HG02852 (cell line): ENCODE measurements at regions not wholly inside any gene's neighbourhood (a gene's known extent, or its start where the extent isn't known, plus 50 kb on each side); places are given as distances from the start of the nearest gene placed in this dataset.
"Not testable (repeated sequence)": the region's sequence is repeated elsewhere in the genome, so short reads cannot be mapped to it uniquely, and the experiment has no call there.

Source experiments
- ATAC-seq: cut with Tn5 transposase; IDR thresholded peaks from one replicate; pipeline ENCODE4 v1.9.1; 2021; ENCODE audit warnings: mild to moderate bottlenecking, moderate library complexity; ENCODE audit not compliant: unreplicated experiment

DNA sequence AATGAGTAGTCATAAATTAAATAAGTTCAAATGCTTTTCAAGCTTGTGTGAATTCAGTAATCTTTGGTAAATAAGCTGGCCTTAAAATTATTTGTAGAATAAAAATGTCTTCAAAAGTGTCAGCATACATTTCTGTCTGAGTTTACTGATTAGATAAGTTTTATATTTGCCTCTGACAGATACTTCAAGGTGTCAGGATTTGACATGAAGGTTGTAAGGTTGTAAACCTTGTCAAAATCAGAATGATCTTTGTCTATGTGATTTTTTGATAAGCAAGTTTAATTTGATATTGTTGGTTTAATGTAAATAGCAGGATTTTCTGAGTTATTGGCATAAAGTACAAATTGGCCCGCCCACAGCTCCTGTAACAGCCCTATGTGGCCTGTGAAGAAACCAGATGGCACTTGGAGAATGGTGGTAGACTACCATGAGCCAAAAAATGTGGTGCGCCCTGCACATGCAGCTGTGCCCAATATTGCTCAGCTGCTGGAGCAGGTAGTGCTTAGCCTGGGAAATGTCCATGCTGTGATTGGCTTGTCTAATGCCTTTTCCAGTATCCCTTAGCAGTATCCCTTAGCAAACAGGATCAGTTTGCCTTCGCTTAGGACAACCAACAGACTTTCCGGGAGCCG, 188.0 kb upstream of the SPHKAP start:
- ATAC-seq, result no peak

DNA sequence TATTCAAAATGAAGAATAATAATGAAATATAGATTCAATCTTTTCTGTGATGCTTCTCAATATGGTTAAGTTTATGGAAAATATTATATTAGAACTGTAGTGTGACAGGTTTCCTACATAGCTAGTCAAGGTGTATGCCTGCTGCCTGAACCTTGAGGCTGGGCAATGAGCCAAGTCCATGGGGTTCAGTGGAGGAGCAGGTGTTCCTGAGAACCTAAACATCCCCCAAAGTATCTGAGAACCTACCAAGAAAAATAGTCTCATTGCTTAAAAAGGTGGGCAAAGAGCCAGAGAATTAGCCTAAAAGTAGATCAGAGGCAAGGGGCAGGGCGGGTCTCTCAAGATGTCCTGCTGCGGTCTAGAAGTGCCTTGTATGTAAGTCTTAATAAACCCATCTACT, 185.9 kb upstream of the SPHKAP start:
- no peak for ATAC-seq

DNA sequence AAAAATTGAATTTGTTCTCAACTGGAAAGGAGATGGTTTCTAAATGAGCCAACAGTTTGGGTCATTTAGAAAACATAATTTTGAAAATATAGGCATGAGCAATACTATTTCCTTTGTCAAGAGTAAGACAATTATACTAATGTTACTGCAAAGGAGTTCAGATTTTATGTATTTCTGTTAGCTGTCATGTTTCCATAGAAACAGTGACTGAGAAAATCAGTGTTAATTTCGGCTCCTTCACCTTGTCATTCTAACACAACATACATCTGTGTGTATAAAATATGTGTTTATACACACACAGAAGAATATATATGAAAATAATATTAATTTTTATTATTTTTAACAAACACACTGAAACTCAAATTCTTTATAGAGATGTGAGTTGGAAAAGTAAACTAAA, 178.0 kb upstream of the SPHKAP start:
- no peak for ATAC-seq

DNA sequence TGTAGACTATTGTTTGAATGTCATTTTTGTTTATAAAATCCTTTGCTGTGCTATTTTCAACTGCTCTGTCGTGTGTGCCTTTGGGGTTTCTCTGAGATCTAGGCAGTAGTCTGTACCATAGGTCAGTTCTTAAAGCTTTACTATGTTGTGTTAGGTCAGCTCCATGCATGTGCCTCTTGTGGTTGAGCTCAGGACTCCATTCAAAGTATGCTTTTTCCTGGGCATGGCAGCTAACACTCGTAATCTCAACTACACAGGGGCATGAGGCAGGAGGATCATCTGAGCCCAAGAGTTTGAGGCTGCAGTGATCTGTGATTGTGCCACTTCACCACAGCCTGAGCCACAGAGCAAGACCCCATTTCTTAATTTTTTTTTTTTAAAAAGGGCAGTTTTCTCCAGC, 174.4 kb upstream of the SPHKAP start:
- ATAC-seq, result no peak

DNA sequence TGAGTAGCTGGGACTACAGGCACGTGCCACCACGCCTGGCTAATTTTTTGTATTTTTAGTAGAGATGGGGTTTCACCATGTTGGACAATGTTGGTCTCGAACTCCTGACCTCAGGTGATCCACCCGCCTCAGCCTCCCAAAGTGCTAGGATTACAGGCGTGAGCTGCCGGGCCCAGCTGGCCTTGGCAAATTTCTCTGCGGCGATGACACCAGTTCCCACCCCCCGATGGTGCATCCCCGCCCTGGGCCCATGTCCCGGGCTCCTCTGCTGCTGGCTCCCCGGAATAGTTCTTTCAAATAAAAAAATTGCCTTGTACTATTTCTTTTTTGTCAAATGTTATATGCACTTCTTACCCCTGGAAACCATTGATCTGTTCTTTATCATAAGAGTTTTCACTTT, 171.5 kb upstream of the SPHKAP start:
- ATAC-seq, result not testable (repeated sequence)

DNA sequence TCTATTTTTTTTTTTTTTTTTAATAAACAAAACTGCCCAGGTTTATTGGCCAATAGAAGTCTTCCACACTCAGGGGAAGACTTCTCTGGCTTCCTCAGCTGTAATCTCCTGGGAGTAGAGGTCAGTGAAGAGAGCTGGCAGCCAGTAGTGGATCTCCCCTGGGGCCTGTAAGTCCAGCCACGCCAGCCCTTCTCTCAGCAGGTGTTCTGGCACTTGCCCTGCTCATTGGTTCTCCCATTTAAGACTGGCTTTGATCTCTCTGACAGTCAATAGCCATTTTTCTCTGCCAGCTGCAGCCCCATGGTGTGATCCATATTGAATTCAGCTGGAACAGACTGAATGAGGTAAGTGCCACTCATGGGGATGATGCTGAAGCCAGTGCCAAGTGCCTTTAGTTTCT, 170.6 kb upstream of the SPHKAP start:
- no peak for ATAC-seq

DNA sequence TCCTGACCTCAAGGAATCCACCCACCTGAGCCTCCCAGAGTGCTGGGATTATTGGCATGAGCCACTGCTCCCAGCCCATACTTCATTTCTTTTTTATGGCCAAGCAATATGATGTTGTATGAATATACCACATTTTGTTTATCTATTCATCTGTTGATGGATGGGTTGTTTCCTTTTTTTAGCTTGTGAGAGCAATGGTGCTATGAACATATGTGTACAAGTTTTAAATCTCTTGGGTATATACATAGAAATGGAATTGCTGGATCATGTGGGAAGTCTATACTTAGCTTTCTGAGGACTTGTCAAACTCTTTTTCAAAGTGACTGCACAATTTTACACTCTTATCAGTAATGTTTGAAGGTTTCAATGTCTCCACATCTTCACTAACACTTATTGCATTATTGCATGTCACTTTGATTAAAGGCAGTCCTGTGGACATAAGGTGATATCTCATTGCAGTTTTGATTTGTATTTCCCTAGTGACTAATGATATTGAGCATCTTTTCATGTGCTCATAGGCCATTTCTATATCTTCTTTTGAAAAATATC, 167.1 kb upstream of the SPHKAP start:
- no peak for ATAC-seq

DNA sequence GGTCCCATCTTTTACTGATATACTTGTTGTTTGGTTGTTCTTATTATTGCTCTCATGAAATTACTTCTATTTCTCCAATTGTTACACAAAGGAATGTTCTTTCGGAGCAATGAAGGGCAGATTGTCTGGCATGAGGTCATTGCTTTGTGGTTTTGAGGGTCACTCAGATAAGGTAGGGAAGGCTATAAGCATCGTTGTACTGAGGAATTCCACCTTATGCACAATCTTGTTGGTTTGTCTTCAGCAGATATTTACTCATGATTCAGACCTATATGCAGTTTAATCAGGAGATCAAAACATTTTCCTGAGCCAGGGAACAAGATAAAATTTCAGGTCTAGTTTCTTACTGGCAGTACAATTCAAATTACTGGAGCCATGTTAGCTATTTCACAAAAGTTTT, 163.0 kb upstream of the SPHKAP start:
- no peak for ATAC-seq

DNA sequence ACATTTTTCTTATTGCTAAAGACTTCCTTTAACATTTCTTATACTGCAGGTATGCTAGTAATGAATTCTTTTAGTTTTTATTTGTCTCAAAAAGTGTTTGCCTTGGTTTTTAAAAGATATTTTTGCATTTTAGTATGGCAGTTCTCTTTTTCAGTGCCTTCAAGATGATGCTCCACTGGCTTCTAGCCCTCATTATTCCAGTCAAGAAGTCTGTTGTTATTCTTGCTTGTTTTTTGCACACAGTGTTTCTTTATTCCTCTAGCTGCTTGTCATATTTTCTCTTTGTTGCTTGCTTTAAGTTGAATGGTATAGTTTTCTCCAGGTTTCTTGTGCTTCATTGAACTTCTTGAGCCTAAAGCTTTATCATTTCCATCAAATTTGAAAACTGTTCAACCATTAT, 158.0 kb upstream of the SPHKAP start:
- ATAC-seq, result no peak

DNA sequence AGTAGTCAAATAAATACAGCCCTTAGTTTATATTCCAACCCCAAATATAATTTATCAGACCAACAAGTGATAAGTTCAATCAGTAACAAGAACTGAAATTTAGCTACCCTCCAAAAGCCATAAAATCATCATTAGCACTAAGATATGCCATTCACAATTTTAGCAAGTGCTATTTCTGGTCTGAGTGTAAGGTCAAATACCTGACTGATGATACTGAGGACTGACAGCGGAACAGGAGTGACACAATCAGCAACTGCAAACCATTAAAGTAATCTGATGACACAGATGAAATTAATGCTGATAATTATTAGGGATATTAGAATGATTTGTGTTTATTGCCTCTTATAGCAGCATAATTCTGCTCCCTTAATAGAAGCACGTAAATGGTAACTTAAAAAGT, 152.7 kb upstream of the SPHKAP start:
- ATAC-seq, result no peak

DNA sequence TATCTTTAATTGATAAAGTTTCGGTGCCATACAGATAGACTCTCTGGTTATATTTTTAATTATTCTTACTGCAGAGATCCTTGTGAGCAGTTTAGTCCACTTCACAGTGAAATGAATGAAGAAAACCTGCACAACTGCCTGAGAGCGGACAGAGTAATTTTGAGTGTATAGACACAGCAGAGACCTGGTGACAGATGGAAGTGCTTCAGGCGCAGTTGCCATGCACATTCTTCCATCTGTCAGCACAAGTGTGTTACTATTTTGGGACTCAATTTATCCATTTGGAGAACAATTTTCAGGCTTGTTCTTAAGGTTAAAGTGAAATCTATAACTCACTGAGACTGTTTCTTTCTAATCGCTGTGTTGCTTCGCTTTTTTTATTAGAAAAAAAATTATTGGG, 147.8 kb upstream of the SPHKAP start:
- ATAC-seq, result no peak

DNA sequence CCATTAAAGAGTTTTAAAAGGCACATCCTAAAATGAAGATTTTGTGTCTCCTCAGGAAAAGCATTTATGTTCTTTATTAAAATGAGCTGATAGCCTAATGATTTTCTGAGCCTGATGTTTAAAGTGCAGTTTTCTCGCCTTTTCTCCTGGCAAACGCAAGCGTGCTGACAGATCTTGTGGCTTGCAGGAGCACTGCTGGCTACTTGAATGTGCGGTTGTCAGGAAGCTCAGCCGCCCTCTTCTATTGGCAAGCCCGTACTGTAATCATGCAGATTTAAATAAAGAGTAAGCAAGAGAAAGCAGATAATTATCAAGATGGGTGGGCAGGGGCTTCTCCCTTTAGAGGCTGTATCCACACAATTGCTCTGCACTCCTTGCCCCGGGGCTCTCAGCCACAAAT, 139.5 kb upstream of the SPHKAP start:
- no peak for ATAC-seq

DNA sequence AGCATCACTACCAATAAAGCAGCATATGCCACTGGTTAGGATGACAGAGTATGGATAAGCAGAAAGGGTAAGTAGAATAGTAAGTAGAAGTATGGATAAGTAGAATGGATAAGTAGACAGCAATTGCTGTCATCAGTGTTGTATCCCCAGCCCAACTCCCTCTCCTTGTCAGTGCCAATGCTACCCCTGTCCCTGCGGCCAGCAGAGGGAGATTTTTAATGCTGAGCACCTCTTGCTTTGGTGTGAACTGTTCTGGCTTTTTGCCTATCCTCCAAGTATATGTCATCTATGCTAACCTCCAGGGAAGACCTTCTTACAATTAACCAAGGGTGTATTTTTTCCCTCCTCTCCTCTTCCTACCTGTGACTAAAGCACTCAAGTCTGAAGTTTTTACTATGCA, 136.7 kb upstream of the SPHKAP start:
- ATAC-seq, result no peak

DNA sequence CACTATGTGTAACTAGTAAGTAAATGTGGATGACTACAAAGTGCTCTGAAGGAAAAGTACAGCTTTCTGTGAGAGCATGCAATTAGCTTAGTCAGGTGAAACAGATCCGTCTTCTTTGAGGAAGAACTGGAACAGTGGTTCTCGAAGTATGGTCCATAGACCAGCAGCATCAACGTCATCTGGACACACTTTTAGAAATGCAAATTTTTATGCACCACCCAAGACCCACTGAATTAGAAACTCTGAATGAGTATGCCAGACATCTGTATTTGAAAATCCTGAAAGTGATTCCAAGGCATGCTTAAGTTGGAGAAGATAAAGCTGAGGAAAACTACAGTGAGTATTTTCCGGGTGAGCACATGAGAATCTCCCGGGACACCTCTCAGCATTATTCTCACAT, 130.7 kb upstream of the SPHKAP start:
- ATAC-seq, result no peak

DNA sequence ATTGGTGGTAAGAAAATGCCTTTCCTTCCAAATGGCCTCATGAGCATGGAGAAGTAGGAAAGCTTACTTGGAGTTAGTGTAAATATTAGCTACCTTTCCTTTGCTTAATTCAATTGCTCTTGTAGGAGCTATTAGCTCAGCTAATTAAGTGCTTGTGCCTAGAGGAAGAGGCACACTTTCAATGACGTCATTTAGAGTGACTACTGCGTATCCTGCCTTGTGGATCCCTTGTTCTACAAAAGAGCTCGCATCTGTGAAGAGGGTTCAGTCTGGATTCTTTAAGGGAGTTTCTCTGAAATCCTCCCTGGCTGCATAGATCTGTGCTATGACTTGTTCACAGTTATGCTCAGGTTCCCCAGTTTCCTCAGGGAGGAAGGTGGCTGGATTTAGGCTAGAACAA, 122.5 kb upstream of the SPHKAP start:
- no peak for ATAC-seq

DNA sequence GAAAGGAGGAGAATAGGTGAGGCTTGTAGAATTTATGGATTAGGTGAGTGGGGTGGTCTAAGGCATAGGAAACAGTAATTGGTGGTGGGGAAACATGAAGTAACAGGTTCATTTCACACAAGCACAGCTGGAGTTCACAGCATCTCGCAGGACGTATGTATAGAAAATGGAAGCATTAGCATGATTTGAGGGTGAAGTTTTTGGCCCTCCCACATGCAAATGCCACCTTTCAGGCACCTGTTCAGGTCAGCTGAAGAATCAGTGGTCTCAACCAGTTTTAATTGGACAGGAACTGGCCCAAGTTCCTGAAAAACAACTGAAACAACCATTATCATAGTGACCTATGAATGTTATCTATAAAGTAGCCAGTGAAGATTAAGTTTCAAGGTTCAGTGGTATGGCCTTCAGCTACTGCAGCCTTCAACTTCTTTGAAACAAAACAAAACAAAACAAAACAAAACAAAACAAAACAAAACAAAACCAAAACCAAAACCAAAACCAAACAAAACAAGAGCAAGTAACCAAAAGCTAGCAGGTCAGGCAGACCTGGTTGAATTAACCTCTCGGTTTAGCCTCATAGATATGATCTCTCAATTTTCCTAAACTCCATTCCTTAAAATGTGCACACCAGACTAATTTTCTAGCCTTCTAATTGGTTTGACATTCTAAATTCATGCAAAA, 102.1 kb upstream of the SPHKAP start:
- no peak for ATAC-seq

DNA sequence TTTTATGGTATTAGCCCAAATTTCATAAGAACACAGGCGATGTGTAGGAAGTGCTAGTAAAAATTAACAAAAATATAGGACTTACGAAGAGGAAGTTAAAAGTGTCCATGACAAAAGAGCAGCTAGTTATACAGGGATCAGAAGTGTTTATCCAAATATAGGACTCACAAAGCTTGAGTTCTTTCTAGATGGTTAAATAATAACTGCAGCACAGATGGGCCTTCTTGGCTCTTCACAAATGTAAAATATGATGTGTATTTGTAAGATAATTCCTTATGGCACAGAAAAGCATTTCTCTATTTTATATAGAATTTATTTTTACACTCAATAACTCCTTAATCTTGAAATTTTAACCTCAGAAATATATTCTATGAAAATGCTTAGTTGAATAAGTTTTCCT, 100.9 kb upstream of the SPHKAP start:
- ATAC-seq, result no peak

DNA sequence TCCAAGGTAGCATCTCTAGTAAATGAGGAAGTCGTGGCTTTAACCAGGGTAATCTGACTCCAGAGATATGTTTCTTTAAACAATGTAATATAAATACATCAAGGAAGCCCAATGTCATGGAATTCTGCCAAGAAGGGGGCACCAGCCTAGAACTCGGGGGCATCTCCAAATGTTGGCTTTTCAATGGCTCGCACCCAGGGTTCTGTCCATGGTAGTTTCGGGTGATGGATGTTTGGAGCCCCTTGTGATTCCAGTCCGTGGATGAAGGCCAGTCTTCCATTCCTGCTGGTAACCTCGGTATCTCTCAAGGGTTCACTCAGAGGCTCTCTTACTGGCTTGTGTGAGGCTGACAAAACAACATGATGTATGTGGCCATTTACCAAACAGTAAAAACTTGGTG, 91.7 kb upstream of the SPHKAP start:
- ATAC-seq, result no peak

DNA sequence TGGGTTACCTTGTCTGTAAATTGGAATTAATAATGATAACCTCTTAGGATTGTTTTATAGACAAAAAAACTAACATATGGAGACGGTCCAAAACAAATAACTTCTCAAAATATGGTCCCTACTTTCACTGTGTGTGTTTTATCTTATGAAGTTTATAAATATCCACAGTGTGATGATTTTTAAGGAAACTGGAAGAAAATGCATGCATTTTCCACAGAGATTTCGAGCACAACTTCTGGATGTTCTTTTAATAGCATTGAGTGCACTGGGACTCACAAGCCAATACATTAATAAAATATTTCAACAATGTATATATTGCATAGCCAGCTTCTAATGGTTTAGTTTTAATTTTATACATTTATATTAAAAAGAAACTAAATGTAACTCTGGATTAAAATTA, 87.9 kb upstream of the SPHKAP start:
- ATAC-seq, result no peak

DNA sequence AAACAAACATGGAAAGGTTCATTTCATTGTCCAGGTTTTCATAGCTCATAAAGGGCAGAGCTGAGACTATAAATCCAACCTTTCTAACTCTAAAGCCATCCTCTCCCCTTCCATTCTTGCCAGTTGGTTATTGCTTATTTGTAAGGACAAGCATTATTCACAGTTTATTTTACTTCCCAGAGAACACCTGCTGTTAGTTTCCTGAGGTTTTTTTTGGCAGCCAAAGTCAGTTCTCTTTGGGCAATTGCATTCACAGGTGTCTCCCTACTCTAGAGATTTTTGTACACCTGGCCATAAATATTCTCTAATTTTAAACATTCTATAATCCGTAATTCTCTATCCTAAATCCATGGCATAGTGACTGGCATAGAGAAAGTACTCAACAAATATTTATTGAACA, 87.3 kb upstream of the SPHKAP start:
- no peak for ATAC-seq

DNA sequence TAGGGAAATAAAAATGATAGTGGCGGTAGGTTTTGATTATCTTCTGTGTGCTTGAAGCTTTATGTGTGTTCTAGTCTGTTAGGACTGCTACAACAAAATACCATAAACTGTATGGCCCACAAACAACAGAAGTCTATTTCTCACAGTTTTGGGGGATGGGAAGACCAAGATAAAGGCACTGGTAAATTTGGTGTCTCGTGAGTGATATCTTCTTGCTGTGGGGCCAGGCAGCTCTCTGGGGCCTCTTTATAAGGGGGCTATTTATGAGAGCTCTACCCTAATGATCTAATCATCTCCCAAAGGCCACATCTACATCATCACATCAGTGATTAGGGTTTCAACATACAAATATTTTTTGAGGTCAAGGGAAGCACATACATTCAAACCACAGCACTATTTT, 86.8 kb upstream of the SPHKAP start:
- no peak for ATAC-seq

DNA sequence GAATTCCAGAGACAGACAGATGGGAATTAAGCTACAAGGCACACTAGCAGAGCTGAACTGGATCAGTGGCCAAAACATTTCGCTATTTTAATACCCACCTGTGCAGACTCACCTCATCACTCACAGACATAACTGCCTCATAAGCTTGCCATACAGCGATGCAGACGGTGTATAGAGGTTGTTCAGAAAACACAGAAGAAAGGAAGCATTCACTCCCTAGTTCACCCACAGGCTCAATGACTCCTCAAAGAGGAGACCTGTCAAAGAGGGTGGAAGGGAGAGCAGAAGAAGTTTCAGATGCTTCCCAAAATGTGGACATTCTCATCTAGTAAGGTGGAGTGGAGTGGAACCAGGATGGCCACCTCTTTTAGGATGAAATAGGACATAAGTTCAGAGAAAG, 81.7 kb upstream of the SPHKAP start:
- ATAC-seq, result no peak

DNA sequence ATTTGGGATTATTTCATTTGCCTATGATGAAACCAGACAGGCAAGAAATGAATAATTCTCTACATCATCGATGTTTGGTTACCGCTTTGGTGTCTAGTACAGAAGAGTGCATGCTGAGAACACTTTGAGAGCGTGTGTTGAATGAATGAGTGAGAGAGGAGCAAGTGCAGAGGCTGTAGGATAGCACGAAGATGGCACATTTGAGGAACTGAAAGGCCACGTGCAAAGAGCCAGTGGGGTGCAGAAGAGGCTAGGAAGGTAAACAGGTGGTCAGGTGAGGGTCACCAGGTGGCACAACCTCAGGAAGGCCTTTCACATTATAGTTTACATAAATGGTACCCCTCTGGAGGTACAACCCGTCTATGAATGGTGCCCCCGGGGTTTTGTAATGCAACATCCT, 80.1 kb upstream of the SPHKAP start:
- ATAC-seq, result no peak
